Common myeloid progenitor, CD34-positive (primary cell): ENCODE measurements at regions not wholly inside any gene's neighbourhood (a gene's known extent, or its start where the extent isn't known, plus 50 kb on each side); places are given as distances from the start of the nearest gene placed in this dataset.
"Not testable (repeated sequence)": the region's sequence is repeated elsewhere in the genome, so short reads cannot be mapped to it uniquely, and the experiment has no call there.

Experiments used
- CTCF ChIA-PET: fragments of 350-600 bp; sonication (Branson Sonifier 250); formaldehyde crosslinking; loops from one replicate; lab custom pipeline; 2021; ENCODE audit warnings: antibody characterized with exemption; lab: Charles Lee
- POLR2A ChIA-PET: fragments of 350-600 bp; sonication (Branson Sonifier 250); formaldehyde crosslinking; loops from one replicate; lab custom pipeline; 2021; ENCODE audit warnings: antibody characterized with exemption; lab: Charles Lee
- DNase-seq, 3 donors: peaks; one replicate each; pipeline versions ENCODE4 v3.0.0 to v3.0.0-alpha.2; 2013
- H3K27ac ChIP-seq, 2 experiments: 1 replicate in 1 of 2; 2 replicates in 1 of 2; pipeline ENCODE4 v1.7.0; 2013; ENCODE audit warnings: inconsistent platforms in 2 of 2, low read length in 2 of 2, mild to moderate bottlenecking in 2 of 2, low read depth in 1 of 2, moderate library complexity in 1 of 2; ENCODE audit not compliant: severe bottlenecking in 2 of 2, insufficient read depth in 1 of 2, poor library complexity in 1 of 2
- H3K27me3 ChIP-seq, 5 experiments: replicated peaks in 2 of 5; 1 replicate in 3 of 5; 2 replicates in 2 of 5; pipeline versions ENCODE4 v1.6.1 to v1.7.0; 2013; ENCODE audit warnings: low read length in 4 of 5, mild to moderate bottlenecking in 2 of 5, moderate library complexity in 2 of 5, inconsistent platforms in 1 of 5; ENCODE audit not compliant: insufficient read depth in 5 of 5, control insufficient read depth in 4 of 5
- H3K36me3 ChIP-seq, 4 experiments: 1 replicate in 2 of 4; 2 replicates in 2 of 4; pipeline versions ENCODE4 v1.6.1 to v1.7.0; 2013; ENCODE audit warnings: low read length in 3 of 4, control low read depth in 1 of 4, mild to moderate bottlenecking in 1 of 4; ENCODE audit not compliant: control insufficient read depth in 4 of 4, insufficient read depth in 4 of 4
- H3K4me1 ChIP-seq, 4 experiments: 1 replicate in 3 of 4; 2 replicates in 1 of 4; pipeline versions ENCODE4 v1.6.1 to v1.7.1; 2013; ENCODE audit warnings: low read length in 3 of 4, mild to moderate bottlenecking in 3 of 4, control low read depth in 1 of 4, inconsistent platforms in 1 of 4, moderate library complexity in 1 of 4; ENCODE audit not compliant: control insufficient read depth in 4 of 4, insufficient read depth in 4 of 4; ENCODE audit errors: control extremely low read depth in 1 of 4
- H3K4me3 ChIP-seq, 7 experiments: 1 replicate in 4 of 7; 2 replicates in 3 of 7; pipeline versions ENCODE4 v1.5.1 to v1.7.0; 2013; ENCODE audit warnings: mild to moderate bottlenecking in 7 of 7, low read length in 6 of 7, moderate library complexity in 6 of 7, inconsistent platforms in 2 of 7, low read depth in 2 of 7, control low read depth in 1 of 7; ENCODE audit not compliant: insufficient read depth in 4 of 7, control insufficient read depth in 1 of 7; ENCODE audit errors: extremely low read depth in 1 of 7
- H3K9me3 ChIP-seq, 5 experiments: 1 replicate in 4 of 5; 2 replicates in 1 of 5; pipeline versions ENCODE4 v1.6.1 to v1.7.1; 2013; ENCODE audit warnings: low read length in 4 of 5, mild to moderate bottlenecking in 2 of 5, inconsistent platforms in 1 of 5, low read depth in 1 of 5, moderate library complexity in 1 of 5; ENCODE audit not compliant: control insufficient read depth in 4 of 5, insufficient read depth in 2 of 5; ENCODE audit errors: control extremely low read depth in 1 of 5
- WGBS: methylation state at CpG from one replicate; pipeline ENCODE4 v1.1.5; 2013; ENCODE audit not compliant: insufficient coverage; 5-methylcytosine and 5-hydroxymethylcytosine counted together

DNA sequence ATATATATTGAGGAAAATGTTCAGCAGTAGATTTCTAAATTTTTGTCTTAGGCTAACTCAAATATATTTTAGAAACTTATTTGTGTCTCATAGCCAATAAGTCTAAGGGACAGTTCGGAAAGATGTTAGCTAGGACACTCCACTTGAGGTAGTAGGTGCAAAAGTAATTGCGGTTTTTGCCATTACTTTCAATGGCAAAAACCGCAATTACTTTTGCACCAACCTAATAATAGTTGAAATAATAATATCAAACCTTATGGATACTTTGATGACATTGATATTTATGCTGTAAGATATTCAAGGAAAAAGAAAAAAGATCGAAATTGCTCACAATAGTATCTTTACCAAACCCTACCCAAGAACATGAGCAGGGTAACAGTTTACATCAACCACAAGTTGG is 555.5 kb upstream of the ST8SIA4 start:
- no peaks in the 10 kb centered on the region for H3K36me3 ChIP-seq
- DNase-seq = no peak
- CTCF ChIA-PET = no interaction called here
- no CpG with 5 or more reads among the region's 4 CpGs for WGBS
- H3K9me3 ChIP-seq = no peaks in the 10 kb centered on the region
- H3K27ac ChIP-seq = no peak overlapping the region
- H3K4me3 ChIP-seq = no peak overlapping the region
- POLR2A ChIA-PET = no interaction called here
- H3K27me3 ChIP-seq = no peaks in the 10 kb centered on the region
- no peaks in the 10 kb centered on the region for H3K4me1 ChIP-seq

DNA sequence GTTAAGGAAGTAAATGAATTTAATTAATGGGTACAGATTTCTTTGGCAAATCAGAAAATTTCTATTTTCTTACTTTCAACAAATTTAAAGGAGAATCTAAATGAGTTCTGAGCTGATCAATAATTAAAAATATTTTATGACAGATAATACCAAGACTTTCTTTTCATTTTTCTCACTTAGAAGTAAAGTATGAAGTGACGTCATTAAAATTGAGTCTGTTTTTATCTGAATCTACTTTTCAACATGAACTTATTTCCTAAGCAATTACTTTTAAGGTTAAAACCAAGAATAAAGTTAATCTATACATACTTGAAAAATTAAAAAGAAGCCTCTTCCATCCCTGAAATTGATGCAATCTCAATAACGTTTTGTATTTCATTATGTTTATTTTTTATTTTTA is 552.8 kb upstream of the ST8SIA4 start:
- POLR2A ChIA-PET = no interaction called here
- H3K4me1 ChIP-seq = no peaks in the 10 kb centered on the region
- DNase-seq = no peak
- no peak overlapping the region for H3K4me3 ChIP-seq
- H3K36me3 ChIP-seq = no peaks in the 10 kb centered on the region
- no peak overlapping the region for H3K27ac ChIP-seq
- CTCF ChIA-PET = no interaction called here
- no peaks in the 10 kb centered on the region for H3K9me3 ChIP-seq
- H3K27me3 ChIP-seq = no peaks in the 10 kb centered on the region
- WGBS = no CpG with 5 or more reads among the region's 2 CpGs

DNA sequence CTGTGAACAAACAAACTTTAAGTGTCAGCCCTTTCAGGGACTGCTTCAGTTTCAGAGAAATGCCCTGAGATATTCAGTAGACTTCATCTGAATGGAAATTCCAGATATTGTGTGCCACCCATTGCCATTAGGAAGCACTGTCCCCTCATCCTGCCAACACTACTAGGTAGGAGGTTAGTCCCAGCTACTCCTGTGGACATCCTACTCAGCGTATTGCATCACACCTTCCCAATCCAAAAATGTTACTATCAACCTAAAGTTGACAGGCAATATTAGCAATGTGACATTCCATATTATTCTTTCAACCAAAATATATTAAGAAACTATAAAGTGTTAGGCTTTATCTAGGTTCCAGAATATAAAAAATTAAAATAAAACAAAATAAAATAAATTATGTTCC is 552.0 kb upstream of the ST8SIA4 start:
- Histone ChIP-seq H3K4me1 (no peaks in the 10 kb centered on the region), H3K27ac (no peak overlapping the region), H3K9me3 (no peaks in the 10 kb centered on the region), H3K4me3 (no peak overlapping the region), H3K27me3 (no peaks in the 10 kb centered on the region), H3K36me3 (no peaks in the 10 kb centered on the region)
- no CpG with 5 or more reads among the region's 1 CpG for WGBS
- POLR2A ChIA-PET = no interaction called here
- CTCF ChIA-PET = interaction anchor here (0.6 kb wide), 1 partner anchor 1755 kb away, joined by 3 read pairs; no protein-coding TSS in a partner anchor
- no peak for DNase-seq

DNA sequence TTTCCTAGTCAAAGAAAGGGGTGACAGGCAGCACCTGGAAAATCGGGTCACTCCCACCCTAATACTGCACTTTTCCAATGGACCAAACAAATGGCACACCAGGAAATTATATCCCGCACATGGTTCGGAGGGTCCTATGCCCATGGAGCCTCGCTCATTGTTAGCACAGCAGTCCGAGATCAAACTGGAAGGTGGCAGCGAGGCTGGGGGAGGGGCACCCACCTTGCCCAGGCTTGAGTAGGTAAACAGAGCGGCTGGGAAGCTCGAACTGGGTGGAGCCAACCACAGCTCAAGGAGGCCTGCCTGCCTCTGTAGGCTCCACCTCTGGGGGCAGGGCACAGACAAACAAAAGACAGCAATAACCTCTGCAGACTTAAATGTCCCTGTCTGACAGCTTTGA is 539.2 kb upstream of the ST8SIA4 start:
- POLR2A ChIA-PET, H3K9me3 ChIP-seq, H3K4me3 ChIP-seq, H3K27ac ChIP-seq, H3K36me3 ChIP-seq, CTCF ChIA-PET, DNase-seq, H3K27me3 ChIP-seq, H3K4me1 ChIP-seq: not testable (repeated sequence)
- 93% methylated on average over 6 of the region's 8 CpGs for WGBS

DNA sequence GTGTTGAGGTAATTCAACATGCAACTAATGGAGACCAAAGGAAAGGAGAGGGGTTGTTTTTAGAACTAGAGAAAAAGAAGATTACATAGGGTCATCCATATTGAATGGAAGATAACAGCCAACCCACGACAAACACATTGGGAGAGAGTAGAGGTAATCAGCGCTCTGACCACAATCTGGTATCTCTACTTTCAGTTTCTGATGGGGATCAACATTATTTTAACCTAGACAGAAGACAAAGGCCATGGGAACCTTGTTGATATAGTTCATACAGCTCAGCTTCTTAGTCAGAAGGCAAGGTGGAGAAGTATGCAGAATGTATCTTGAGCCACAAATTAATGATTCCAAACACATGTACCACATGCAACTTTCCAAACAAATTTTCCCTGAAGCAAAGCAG is 537.1 kb upstream of the ST8SIA4 start:
- ChIA-PET POLR2A (no interaction called here), CTCF (no interaction called here)
- no peaks in the 10 kb centered on the region for H3K27me3 ChIP-seq

DNA sequence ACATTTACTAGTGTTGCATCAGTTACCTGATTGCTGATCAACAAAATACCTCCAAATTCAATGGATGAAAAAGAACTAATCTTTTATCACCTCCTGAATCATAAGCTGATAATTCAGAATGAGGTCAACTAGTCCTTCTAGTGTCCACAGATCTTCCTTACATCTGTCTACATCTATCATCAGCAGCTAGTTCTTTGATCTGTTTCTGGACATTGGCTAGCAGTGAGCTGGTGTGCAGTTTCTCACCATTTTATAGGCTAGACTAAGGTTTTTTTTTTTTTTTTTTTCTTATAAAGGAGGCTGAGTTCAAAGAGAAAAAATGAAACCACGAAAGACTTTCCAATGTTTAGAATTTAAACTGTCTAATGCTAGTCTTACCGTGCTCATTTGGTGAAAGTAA is 534.3 kb upstream of the ST8SIA4 start:
- Histone ChIP-seq H3K36me3 (no peaks in the 10 kb centered on the region), H3K4me1 (no peaks in the 10 kb centered on the region), H3K27ac (no peak overlapping the region), H3K4me3 (no peak overlapping the region), H3K9me3 (peaks cover 0 to 1% (median 0%) of the 10 kb centered on the region in 5 experiments), H3K27me3 (no peaks in the 10 kb centered on the region)
- WGBS = 66% methylated on average over 2 of the region's 2 CpGs
- no peak for DNase-seq
- CTCF ChIA-PET = no interaction called here
- POLR2A ChIA-PET = no interaction called here

More for the DNA sequence above, 537.1 kb upstream of the ST8SIA4 start:
- no peak for DNase-seq
- H3K9me3 ChIP-seq = peaks cover 0 to 1% (median 0%) of the 10 kb centered on the region in 5 experiments
- H3K4me3 ChIP-seq = no peak overlapping the region
- WGBS = 100% methylated on average over 2 of the region's 2 CpGs
- no peaks in the 10 kb centered on the region for H3K36me3 ChIP-seq
- H3K27ac ChIP-seq = no peak overlapping the region
- H3K4me1 ChIP-seq = no peaks in the 10 kb centered on the region

DNA sequence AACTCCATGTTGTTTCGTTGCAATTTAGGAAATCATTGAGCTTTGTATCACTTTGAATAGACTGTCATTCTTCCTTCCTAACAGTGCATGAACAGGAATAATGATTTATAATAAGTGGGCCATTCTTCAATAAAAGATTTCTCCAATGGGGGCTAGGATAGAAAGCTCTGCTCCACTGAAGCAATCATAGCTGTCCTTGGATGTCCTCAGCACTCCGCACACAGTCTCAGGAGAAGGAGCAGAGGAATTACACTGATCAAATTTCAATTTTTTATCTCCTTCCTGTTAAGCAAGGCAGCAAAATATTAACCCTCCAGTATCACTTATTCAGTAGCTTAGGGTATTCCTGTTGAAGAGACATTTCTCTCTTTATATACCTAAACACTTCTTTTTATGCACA is 532.7 kb upstream of the ST8SIA4 start:
- H3K36me3 ChIP-seq = no peaks in the 10 kb centered on the region
- no peaks in the 10 kb centered on the region for H3K27me3 ChIP-seq
- 67% methylated on average over 1 of the region's 2 CpGs for WGBS
- ChIA-PET POLR2A (no interaction called here), CTCF (no interaction called here)
- H3K4me1 ChIP-seq = no peaks in the 10 kb centered on the region
- no peaks in the 10 kb centered on the region for H3K9me3 ChIP-seq
- no peak overlapping the region for H3K4me3 ChIP-seq
- no peak overlapping the region for H3K27ac ChIP-seq
- no peak for DNase-seq
